ENCODE measurements at regions not wholly inside any gene's neighbourhood (a gene's known extent, or its start where the extent isn't known, plus 50 kb on each side); places are given as distances from the start of the nearest gene placed in this dataset.
A peak's percentile ranks its signal among the peaks of the same experiment; 100 is the strongest.

- no peak for DNase-seq
Observed at GRCh38 chr2:145325485-145325884, 805.6 kb upstream of the ZEB2 start.

DNA sequence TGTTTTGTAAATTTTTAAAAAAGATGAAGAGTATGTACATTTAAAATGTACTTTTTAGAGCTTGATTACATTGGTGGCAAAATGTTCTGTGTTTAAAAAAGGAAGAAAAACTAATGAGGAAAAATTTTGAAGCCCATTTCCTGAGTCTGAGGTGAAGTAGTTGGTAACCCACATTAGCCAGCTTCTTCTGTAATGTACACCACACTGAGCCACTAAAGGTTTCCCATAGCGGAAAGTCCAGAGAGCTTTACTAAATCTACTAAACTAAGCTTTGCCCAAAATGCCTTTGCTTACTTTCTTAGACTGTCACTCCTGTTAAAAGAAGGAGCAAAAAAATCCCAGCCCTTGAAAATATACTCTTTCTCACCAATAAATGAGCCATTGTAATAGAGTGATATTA is 804.8 kb upstream of the ZEB2 start:
- no peak for DNase-seq

- DNase-seq, result no peak
Observed at GRCh38 chr2:145323512-145323911, 803.6 kb upstream of the ZEB2 start.

- no peak for DNase-seq
Observed at GRCh38 chr2:145321344-145321743, 801.4 kb upstream of the ZEB2 start.

GRCh38 chr2:145316496-145316895 is 796.6 kb upstream of the ZEB2 start:
- DNase-seq, result no peak

GRCh38 chr2:145315053-145315452 is 795.1 kb upstream of the ZEB2 start:
- no peak for DNase-seq

DNA sequence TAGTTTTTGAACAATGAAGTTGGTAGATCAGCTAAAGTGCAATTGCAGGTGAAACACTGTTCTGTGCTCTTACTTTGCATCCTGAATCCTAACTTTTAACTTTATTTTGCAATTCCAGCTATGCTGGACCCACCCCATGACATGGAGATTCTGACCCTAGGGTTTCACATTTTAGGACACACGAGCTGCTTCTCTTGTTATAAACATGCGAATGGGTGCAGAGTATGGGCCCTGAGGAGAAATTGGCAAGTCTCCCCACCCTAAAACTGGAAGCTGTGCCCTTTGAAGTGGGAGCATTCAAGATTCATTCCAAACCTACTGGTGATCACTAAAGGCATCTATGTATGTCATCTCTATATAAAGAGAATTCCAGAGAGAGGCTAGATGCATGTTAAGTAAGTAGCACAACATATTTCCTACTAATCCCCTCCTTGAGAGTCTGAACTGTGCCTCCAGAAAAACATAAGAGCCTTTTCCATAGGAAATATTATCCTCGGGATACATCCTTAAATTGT is 794.3 kb upstream of the ZEB2 start:
- no peak for DNase-seq

DNA sequence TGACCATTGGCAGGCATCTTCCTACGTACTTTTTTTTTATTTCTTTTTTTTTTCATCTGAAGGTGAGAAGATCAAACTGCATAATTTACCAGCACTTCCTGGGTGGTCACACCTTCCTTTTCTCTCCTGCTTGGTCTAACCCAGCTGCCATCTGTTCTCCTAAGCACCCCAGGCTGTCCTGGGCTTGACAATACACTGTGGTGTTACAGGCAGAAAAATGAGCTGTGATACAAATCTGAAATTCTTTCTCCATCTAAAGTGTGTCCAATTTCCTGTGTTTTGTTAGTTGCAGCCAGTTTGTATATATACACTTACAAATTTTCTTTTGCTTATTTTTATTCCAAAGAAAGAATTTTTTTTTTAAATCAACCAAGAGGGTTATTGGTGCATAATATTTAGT is 786.0 kb upstream of the ZEB2 start:
- no peak for DNase-seq

DNA sequence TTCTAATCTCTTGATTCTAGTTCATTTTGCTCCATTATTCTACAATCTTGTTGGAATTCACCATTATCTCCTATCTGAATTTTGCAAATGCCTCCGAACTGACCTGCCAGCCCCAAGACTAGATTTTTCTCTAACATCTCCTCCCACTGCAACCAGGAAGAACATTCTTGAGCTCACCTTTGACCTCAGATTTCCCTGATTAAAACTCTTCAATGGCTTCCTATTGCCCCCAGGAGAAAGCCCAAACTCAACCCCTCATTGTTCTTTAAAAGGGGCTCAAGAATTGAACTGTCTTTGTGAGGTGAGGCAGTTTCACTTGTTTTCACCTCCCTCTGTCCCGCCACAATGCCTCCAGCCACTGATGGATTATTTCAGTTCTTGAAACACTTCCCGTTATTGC is 784.6 kb upstream of the ZEB2 start:
- DNase-seq, result no peak

- DNase-seq, result no peak
Observed at GRCh38 chr2:145303536-145303935, 783.6 kb upstream of the ZEB2 start.

- DNase-seq, result no peak
Observed at GRCh38 chr2:145302886-145303285, 783.0 kb upstream of the ZEB2 start.

GRCh38 chr2:145302451-145302850 is 782.5 kb upstream of the ZEB2 start:
- DNase-seq, result no peak

DNA sequence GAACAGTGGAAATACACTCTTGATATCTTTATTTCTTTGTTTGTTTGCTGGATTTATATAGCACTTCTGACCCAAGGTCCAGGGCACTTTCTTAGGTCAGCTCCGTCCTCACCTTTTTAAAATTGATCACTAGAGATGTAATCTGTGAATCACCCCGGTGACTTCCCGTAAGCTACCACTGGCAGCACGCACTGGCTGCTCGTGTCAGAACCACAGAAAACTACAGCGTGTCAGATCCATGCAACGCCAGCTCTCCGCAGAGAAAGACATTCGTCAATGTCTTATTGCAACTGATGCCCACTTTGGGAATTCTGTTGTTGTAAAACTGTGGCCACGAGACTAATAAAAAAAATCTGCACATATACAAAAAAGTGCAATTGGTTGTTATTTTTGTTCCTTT is 779.4 kb upstream of the ZEB2 start:
- no peak for DNase-seq

- no peak for DNase-seq
Observed at GRCh38 chr2:145292166-145292565, 772.2 kb upstream of the ZEB2 start.

DNA sequence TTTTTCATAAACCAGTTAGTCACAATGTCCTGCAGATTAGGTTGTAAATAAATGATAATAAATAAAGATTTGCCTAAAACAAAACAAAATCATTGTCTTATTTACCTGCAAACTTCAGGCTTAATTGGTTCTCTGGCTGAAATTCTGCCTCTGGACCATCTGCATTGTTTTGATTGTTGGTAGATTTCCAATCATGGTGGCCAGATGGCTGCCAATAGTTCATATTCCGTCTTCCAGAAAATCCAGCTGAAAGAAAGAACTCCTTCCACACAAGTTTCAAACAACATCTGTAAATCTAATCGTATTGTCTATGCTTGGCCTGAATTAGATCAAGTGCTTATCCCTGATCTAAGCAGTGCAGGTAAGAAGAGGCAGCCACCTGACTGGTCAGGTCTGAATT is 771.1 kb upstream of the ZEB2 start:
- DNase-seq, result no peak

DNA sequence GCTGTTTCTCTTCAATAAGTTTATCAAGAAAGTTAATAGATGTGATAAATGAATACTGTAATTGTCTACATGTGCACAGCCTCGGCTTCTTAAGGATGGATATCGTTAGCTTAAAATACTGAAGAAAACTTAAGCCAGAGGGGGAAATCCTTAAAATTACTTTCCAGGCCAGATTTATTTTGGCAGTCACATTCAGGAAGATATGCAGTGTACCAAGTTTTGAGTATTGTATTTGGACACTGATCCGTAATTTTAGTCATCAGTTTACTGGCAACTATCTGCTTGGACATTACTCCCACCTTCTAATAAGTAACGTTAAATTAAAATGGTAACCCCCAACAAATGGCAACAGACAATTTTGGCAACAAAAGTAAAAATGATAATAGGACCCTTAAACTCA is 770.0 kb upstream of the ZEB2 start:
- no peak for DNase-seq

DNA sequence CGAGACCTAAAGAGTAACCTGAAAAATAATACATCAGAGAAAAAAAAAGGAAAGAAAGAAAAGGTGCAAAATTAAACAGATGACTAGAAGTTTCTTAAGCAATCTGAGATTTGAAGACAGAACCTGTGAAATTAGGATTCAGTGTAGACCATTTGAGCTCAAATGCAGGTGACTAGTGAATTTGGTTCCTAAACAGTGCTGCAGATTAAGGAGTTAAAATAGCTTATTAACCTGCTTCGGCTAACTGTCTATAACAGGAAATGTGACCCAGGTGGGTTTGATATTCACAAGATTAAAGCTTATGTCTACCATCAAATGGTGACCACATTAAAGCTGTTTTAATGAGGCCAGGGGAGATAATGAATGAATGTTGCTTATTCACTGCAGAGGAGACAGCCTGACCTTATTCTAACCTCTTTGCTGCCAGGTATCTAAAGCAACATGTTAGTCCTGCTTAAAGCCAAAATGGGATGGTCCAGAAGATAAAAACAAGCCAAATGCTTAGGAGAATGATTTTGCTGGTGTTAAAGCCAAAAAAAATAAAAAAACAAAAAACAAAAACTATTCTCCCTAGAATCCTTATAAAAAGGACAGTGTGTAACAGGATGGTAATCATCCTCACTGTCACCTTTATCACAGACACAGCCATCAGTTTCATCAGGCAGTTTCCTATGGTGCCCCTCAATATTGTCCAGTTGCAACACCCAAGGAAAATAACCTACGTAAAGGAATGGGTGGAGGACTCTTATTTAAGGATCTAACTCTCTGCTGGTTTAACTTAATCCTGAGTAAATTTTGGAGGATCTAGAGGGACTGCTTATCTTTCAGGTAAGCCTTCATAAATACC is 769.0 kb upstream of the ZEB2 start:
- DNase-seq, result no peak

DNA sequence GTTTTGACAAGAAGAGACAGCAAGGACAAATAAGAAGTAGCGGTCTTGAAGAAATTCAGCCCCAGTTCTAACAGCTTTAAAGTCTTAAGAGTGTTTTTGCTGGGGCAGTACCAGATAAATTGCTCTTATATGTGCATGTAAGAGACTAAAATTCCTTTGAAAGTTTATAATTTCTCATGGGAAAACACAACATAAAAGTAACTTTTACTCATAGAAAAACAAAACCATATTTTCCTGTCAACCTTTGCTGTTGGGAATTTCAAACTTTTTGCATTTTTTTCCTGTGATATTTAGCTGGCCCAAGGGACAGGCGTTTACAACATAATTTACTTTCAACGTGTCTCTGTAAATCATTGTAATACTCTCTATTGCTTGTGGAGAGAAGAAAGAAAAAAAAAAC is 767.8 kb upstream of the ZEB2 start:
- DNase-seq, result no peak

DNA sequence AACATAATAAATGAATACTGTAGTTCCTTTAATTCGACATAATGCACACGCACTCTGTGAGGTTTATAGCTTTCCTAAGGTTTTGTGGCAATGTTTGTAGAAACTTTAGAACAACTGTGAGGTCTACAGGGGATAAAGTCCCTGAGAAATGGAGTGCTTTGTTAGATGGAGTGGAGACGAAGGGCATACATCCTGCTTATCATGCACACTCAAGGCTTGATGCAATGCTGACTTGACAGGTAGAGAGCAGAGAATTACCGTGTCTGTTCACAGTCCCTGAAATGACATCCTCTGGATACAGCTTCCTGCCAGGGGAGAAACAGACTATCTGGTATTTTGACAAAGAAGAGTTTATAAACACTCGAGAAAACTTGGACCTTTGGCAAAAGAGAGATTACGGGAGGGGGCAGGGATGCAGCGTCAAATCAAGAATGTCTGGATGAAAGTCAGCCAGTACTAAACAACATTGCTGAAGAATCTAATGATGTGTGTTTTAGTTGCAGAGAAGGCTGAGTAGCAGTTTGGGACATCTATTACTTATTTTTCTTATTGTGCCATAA is 766.9 kb upstream of the ZEB2 start:
- no peak for DNase-seq

DNA sequence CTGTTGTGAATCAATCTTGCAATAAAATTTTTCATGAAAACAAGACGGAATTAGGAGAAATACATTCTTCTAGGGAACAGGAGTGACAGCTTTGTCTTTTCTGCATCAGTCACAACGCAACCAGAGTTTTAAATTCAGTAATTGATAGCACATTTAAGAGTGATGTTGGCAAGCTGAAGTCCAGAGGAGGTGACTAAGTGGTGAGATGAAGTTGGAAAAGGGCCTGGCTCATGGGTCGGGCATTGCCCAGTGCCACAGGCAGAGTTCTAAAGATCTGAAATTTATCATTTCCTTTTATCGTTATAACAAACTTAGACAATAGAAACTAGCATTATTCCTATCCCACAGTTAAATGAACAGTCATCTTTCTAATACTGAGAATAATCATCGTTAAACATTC is 764.6 kb upstream of the ZEB2 start:
- DNase-seq, result no peak

DNA sequence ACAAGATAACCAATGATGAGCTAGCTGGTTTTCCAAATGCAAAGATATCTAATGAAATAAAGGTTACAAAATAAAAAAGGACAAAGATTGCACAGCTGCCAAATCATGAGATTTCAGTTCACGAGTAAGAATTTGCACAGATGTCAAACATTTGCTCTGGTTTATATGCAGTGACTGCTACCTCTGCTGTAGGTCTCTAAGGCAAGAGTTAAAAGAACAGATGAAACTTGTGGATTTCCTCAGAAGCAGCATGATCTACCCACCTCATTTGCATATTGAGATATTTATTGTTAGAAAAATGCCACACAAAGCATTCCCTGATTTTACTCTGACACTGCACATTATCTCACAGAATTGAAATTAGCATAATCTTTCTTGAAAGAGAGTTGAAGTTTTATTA is 763.2 kb upstream of the ZEB2 start:
- DNase-seq, result no peak

- no peak for DNase-seq
Observed at GRCh38 chr2:145277922-145278321, 758.0 kb upstream of the ZEB2 start.

GRCh38 chr2:145273840-145274239 is 753.9 kb upstream of the ZEB2 start:
- no peak for DNase-seq

DNA sequence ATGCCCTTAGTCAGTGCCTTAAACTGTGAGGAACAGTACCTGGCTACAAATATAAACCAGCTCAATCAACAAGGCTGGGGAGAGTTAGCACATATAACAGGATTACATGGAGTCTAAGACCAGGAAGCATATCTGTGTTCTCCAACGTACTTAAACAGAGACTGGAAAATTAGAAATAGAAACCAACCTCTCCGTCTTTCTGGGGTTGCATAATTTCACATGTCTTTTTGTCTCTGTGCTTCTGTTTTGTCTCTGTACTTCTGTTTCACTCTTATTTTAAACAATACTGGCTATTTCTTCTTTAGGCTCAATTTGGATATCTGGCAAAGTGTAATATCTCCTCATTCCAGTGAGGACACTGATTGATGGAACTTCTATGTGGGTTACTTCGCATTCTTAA is 749.0 kb upstream of the ZEB2 start:
- DNase-seq, result peak; percentile 18 to 33

DNA sequence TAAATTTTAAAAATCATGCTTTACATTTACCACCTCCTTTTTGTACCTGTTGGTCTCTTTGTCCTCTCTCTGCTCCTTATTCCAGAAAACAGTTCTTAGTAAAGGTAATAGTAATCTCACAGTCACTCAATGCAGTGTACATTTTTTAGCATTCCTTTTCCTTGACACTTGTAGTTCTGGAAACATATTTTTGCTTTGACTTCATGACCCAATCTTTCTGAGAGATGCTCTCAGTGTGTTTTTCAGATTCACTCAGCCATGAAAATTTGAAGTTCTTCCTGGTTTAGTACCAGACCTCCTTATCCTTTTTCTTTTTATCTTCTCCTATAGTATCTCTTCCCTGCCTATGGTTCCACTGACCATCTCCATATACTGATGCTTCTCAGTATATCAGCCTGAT is 747.5 kb upstream of the ZEB2 start:
- no peak for DNase-seq
